Right lobe of liver (tissue), 6 donors: ENCODE measurements at regions not wholly inside any gene's neighbourhood (a gene's known extent, or its start where the extent isn't known, plus 50 kb on each side); places are given as distances from the start of the nearest gene placed in this dataset.

Source experiments
- ATAC-seq, 4 donors: fragments of 200-7000 bp; cut with Tn5 transposase; one replicate each; pipeline ENCODE4 v1.9.1; 2020; ENCODE audit warnings: mild to moderate bottlenecking in 4 of 4, moderate library complexity in 4 of 4
- DNase-seq, 3 donors: peaks; one replicate each; pipeline ENCODE4 v3.0.0-alpha.2; 2020
- H3K27ac ChIP-seq, 3 donors: fragments of 200-600 bp; one replicate each; pipeline ENCODE4 v1.8.0; 2022
- H3K27me3 ChIP-seq, 2 donors: fragments of 200-600 bp; one replicate each; pipeline ENCODE4 v1.8.0; 2022
- H3K36me3 ChIP-seq, 4 donors: fragments of 200-600 bp; sonication (generic) in 1 of 4; one replicate each; pipeline versions ENCODE4 v1.5.1 to v1.8.0; 2017 to 2022; ENCODE audit warnings: control low read depth in 1 of 4
- H3K4me1 ChIP-seq, 4 donors: fragments of 200-600 bp; sonication (generic) in 1 of 4; one replicate each; pipeline versions ENCODE4 v1.5.1 to v1.8.0; 2017 to 2022; ENCODE audit warnings: control low read depth in 1 of 4
- H3K4me3 ChIP-seq, 3 donors: fragments of 200-600 bp; one replicate each; pipeline ENCODE4 v1.8.0; 2022
- H3K9me3 ChIP-seq, 4 donors: fragments of 200-600 bp; sonication (generic) in 1 of 4; one replicate each; pipeline versions ENCODE4 v1.5.1 to v1.8.0; 2017 to 2022; ENCODE audit warnings: control low read depth in 1 of 4
- POLR2A ChIP-seq: fragments of 450-650 bp; IDR thresholded peaks from one replicate; pipeline ENCODE4 v1.6.1; 2017; ENCODE audit warnings: antibody characterized with exemption, mild to moderate bottlenecking
- WGBS: methylation state at CpG from one replicate; pipeline ENCODE4 v1.1.6; 2018; ENCODE audit warnings: low coverage, low lambda C conversion rate; ENCODE audit not compliant: insufficient coverage; ENCODE audit errors: missing lambda C conversion rate; 5-methylcytosine and 5-hydroxymethylcytosine counted together
- intact Hi-C, 2 donors: fragments of 100-400 bp; cut with DNase I; formaldehyde crosslinking; loops; one replicate each; pipeline versions ENCODE4 v1.11.2 to v1.14.1; 2022
- TF ChIP-seq, protein P1 (sequence below), 4 donors: fragments of 200-600 bp in 3 of 4; fragments of 450-650 bp in 1 of 4; IDR thresholded peaks; one replicate each; pipeline versions ENCODE4 v1.5.1 to v1.8.0; 2016 to 2022; ENCODE audit warnings: antibody characterized with exemption in 4 of 4, mild to moderate bottlenecking in 2 of 4
- donor health status: DM: no; HTN: yes; CAD: no.
- donor health status: DM: no; HTN: no; CAD: no.
- donor health status: DM: no; HTN: no; CAD: no.
- donor health status: DM: no; HTN: yes; CAD: no.
- donor health status: DM: no; HTN: yes; CAD: no.

DNA sequence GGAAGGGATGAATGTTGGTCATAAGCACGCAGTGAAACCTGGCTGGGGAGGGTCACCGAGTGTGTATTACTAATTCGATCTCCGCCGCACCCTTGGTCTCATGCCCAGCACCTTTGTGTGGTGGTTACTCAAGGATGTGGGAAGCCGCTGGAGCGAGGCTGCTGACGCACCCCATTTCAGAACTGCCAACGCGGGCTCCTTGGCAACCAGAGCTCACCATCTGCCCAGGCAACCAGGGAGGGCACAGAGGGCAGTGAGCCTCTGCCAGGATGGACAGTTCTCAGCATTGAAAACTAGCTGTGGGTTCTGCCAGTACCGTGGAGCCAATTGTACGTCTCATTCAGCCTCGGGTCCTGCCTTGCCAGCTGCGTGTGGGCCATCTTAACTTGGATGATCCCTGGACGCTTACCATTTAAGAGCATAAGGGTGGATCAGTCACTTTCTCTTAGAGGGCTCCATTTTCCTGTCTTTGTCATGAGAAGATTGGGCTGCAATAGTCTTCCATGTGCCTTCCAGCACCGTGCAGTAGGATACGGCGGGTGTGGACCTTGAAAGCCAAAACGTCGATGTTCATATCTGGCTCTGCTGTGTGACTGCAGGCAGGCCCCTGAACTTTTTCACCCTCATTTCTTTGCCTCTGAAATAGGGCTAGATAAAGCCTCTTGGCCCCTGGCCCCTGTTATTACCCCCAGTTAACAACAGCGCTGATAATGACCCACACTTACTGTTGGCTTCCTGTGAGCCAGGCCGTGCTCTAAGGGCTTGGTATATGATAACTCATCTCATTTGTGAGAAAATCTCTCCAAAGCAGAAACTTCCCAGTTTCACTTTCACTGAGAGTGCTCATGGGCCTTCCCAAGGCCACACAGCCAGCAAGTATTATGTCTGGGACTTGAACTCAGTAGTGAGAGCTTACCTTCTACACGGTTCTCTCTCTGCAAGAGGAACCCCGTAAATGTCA is 238.8 kb downstream of the OPA1 start:
- Histone ChIP-seq H3K36me3 (no peaks in the 10 kb centered on the region), H3K4me1 (peaks cover 0 to 5% (median 0%) of the 10 kb centered on the region in 4 donors), H3K27me3 (no peaks in the 10 kb centered on the region), H3K9me3 (no peaks in the 10 kb centered on the region), H3K4me3 (no peak overlapping the region), H3K27ac (no peak overlapping the region)
- 70% methylated on average over 14 of the region's 24 CpGs for WGBS
- no peak for TF ChIP-seq POLR2A
- TF ChIP-seq, protein P1, sequence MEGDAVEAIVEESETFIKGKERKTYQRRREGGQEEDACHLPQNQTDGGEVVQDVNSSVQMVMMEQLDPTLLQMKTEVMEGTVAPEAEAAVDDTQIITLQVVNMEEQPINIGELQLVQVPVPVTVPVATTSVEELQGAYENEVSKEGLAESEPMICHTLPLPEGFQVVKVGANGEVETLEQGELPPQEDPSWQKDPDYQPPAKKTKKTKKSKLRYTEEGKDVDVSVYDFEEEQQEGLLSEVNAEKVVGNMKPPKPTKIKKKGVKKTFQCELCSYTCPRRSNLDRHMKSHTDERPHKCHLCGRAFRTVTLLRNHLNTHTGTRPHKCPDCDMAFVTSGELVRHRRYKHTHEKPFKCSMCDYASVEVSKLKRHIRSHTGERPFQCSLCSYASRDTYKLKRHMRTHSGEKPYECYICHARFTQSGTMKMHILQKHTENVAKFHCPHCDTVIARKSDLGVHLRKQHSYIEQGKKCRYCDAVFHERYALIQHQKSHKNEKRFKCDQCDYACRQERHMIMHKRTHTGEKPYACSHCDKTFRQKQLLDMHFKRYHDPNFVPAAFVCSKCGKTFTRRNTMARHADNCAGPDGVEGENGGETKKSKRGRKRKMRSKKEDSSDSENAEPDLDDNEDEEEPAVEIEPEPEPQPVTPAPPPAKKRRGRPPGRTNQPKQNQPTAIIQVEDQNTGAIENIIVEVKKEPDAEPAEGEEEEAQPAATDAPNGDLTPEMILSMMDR (IDR thresholded peaks at IDR 0.05): no peak
- intact Hi-C loops: no loop called here
- DNase-seq (no peak), ATAC-seq (peak; percentile 44 to 74 (median 60))

DNA sequence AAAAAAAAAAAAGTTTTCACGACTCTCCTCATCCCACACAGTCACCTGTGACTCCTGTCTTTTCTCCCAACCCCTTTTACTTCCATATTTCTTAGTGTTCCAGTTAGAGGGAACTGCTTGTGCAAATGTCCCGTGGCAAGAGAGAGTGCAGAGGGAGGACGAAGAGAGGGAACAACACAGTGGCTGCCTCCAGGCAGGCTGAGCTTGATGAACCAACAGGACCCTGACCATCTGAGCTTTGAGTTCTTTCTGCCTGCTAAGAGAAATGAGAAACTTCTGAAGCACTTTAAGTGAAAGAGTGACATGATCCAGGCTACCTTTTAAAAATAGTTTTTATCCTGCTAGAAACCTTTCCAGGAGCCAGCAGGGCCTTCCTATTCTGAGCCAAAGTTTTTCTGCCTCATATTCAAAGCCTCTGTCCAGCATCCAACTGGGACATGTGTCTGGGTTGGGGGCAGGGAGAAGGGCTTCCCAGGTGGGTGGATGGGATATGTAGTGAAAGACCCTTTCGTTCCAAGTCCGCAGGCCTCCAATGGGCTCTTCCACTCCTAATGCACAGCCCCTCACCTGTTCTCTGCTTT is 239.9 kb downstream of the OPA1 start:
- H3K36me3 ChIP-seq: no peaks in the 10 kb centered on the region
- H3K27me3 ChIP-seq: no peaks in the 10 kb centered on the region
- WGBS: 84% methylated on average over 5 of the region's 5 CpGs
- no peak overlapping the region for H3K4me3 ChIP-seq
- H3K4me1 ChIP-seq: peaks cover 0 to 5% (median 0%) of the 10 kb centered on the region in 4 donors
- TF ChIP-seq, protein P1 (IDR thresholded peaks at IDR 0.05): no peak
- TF ChIP-seq POLR2A: no peak
- DNase-seq (no peak), ATAC-seq (no peak)
- no peaks in the 10 kb centered on the region for H3K9me3 ChIP-seq
- intact Hi-C loops: no loop called here
- no peak overlapping the region for H3K27ac ChIP-seq

DNA sequence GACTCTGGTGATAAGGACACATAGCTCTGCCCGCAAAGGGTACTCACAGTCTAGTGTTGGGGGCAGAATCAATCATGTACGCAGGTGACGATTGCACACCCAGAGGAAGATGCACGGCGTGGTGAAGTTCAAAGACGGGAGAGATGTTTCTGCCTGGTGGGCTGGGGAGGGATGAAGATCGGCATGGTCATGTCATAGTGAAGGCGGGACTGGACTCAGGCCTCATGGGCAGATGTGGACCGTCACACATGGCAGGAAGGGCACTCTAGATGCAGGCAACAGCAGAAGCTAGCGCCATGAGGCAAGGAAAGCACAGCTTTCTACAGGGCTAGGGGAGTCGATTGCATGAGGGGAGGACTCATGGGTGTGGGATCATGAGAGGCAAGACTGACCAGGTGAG is 240.6 kb downstream of the OPA1 start:
- 100% methylated on average over 6 of the region's 11 CpGs for WGBS
- H3K4me1 ChIP-seq: peaks cover 0 to 5% (median 0%) of the 10 kb centered on the region in 4 donors
- intact Hi-C loops: no loop called here
- H3K36me3 ChIP-seq: no peaks in the 10 kb centered on the region
- no peaks in the 10 kb centered on the region for H3K9me3 ChIP-seq
- ATAC-seq (no peak), DNase-seq (no peak)
- no peak overlapping the region for H3K27ac ChIP-seq
- TF ChIP-seq, protein P1 (IDR thresholded peaks at IDR 0.05): no peak
- TF ChIP-seq POLR2A: no peak
- no peak overlapping the region for H3K4me3 ChIP-seq
- H3K27me3 ChIP-seq: no peaks in the 10 kb centered on the region

DNA sequence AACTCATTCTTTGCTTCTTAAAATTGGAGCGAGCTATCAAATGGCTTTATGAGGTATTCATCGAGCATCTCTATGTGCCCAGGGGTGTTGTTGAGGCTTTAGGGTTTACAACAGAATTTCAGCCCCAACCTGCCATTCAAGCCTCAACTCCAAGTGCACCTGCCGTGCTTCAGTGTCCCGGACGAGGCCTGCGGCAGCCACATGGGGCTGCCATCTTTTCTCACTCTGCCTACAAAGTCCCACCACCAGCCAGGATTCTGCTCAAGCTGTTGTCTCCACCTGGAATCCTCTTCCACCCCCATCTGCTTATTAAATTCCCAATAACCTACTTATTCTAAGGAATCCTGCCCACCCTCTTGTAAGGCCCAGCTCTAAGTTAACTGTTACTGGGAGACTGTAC is 242.4 kb downstream of the OPA1 start:
- H3K27me3 ChIP-seq: no peaks in the 10 kb centered on the region
- DNase-seq: no peak
- TF ChIP-seq, protein P1 (IDR thresholded peaks at IDR 0.05): no peak
- TF ChIP-seq POLR2A: no peak
- H3K4me1 ChIP-seq: peaks cover 0 to 5% (median 0%) of the 10 kb centered on the region in 4 donors
- WGBS: 100% methylated on average over 1 of the region's 6 CpGs
- no peak overlapping the region for H3K4me3 ChIP-seq
- H3K27ac ChIP-seq: no peak overlapping the region
- no peak for ATAC-seq
- no peaks in the 10 kb centered on the region for H3K36me3 ChIP-seq
- intact Hi-C loops: no loop called here
- no peaks in the 10 kb centered on the region for H3K9me3 ChIP-seq
